Endothelial cell of umbilical vein (primary cell): ENCODE measurements at regions not wholly inside any gene's neighbourhood (a gene's known extent, or its start where the extent isn't known, plus 50 kb on each side); places are given as distances from the start of the nearest gene placed in this dataset.

Experiments used
- EZH2 ChIP-seq: IDR thresholded peaks from 2 replicates; pipeline ENCODE4 v1.6.1; 2012; ENCODE audit warnings: borderline replicate concordance, low read depth, mild to moderate bottlenecking, moderate library complexity, low read length, inconsistent platforms; ENCODE audit not compliant: severe bottlenecking
- FOS ChIP-seq: IDR thresholded peaks from 2 replicates; pipeline ENCODE4 v1.6.1; 2011; ENCODE audit warnings: mild to moderate bottlenecking, low read length, moderate library complexity, borderline replicate concordance; ENCODE audit not compliant: insufficient read depth
- GATA2 ChIP-seq: IDR thresholded peaks from 2 replicates; pipeline ENCODE4 v1.7.0; 2011; ENCODE audit warnings: low read depth, mild to moderate bottlenecking, moderate library complexity, mixed read lengths, low read length; ENCODE audit not compliant: insufficient read length, insufficient read depth
- JUN ChIP-seq: IDR thresholded peaks from 2 replicates; pipeline ENCODE4 v1.6.1; 2011; ENCODE audit warnings: borderline replicate concordance, low read depth; ENCODE audit not compliant: insufficient read length, insufficient read depth
- MYC ChIP-seq: IDR thresholded peaks from one replicate; pipeline ENCODE4 v1.6.1; 2011; ENCODE audit warnings: mild to moderate bottlenecking, low read depth, low read length
- POLR2A ChIP-seq: IDR thresholded peaks from 2 replicates; pipeline ENCODE4 v1.6.1; 2012; ENCODE audit warnings: low read depth, mild to moderate bottlenecking, control low read depth, low read length
- POLR2AphosphoS5 ChIP-seq: IDR thresholded peaks from 2 replicates; pipeline ENCODE4 v1.6.1; 2012; ENCODE audit warnings: low read depth, mild to moderate bottlenecking, control low read depth, low read length, moderate library complexity; ENCODE audit not compliant: insufficient read depth
- TF ChIP-seq, protein P1 (sequence below), 2 donors: IDR thresholded peaks; 1 replicate in 1 of 2; 2 replicates in 1 of 2; pipeline ENCODE4 v1.5.1; 2011; ENCODE audit warnings: low read length in 2 of 2, mild to moderate bottlenecking in 2 of 2, moderate library complexity in 2 of 2, control low read depth in 1 of 2, inconsistent platforms in 1 of 2, low read depth in 1 of 2; ENCODE audit not compliant: insufficient read depth in 1 of 2; ENCODE audit errors: extremely low read depth in 1 of 2
- TF ChIP-seq, protein P2 (sequence below): IDR thresholded peaks from 2 replicates; pipeline ENCODE4 v1.6.1; 2011; ENCODE audit not compliant: insufficient read depth, insufficient read length

DNA sequence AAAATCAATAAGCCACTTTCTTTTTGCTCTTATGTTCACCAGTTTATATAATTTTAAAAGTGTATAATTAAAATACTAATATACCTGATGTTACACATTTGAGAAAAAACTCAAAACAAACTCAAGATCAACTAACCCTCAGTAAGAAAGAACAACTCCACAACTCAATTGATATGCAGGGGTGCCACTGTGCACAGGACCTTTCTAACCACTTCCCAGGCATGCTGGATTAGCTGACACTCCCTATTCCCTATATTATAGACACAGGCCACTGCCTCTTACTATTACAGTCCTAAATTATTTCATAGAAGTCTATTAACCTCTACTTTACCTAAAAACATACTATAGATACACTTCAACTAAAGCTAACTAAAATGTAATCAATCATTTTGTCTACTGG lies 191.7 kb upstream of the KRR1 start:
- TF ChIP-seq, protein P1, sequence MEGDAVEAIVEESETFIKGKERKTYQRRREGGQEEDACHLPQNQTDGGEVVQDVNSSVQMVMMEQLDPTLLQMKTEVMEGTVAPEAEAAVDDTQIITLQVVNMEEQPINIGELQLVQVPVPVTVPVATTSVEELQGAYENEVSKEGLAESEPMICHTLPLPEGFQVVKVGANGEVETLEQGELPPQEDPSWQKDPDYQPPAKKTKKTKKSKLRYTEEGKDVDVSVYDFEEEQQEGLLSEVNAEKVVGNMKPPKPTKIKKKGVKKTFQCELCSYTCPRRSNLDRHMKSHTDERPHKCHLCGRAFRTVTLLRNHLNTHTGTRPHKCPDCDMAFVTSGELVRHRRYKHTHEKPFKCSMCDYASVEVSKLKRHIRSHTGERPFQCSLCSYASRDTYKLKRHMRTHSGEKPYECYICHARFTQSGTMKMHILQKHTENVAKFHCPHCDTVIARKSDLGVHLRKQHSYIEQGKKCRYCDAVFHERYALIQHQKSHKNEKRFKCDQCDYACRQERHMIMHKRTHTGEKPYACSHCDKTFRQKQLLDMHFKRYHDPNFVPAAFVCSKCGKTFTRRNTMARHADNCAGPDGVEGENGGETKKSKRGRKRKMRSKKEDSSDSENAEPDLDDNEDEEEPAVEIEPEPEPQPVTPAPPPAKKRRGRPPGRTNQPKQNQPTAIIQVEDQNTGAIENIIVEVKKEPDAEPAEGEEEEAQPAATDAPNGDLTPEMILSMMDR (IDR thresholded peaks at IDR 0.05; ENCODE audit: extremely low read depth in 1 of 2, insufficient read depth in 1 of 2, low read depth in 1 of 2, low read length in 2 of 2): no peak
- TF ChIP-seq EZH2 (no peak), POLR2A (no peak), POLR2AphosphoS5 (no peak), FOS (no peak), GATA2 (no peak), JUN (no peak), MYC (no peak)
- TF ChIP-seq, protein P2, sequence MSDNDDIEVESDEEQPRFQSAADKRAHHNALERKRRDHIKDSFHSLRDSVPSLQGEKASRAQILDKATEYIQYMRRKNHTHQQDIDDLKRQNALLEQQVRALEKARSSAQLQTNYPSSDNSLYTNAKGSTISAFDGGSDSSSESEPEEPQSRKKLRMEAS: no peak
